22Rv1 (cell line): ENCODE measurements at regions not wholly inside any gene's neighbourhood (a gene's known extent, or its start where the extent isn't known, plus 50 kb on each side); places are given as distances from the start of the nearest gene placed in this dataset.

ENCODE experiments used
- ZFX ChIP-seq: fragments of 450-650 bp; IDR thresholded peaks from 2 replicates; pipeline ENCODE4 v1.6.1; 2017; ENCODE audit warnings: antibody characterized with exemption, borderline replicate concordance
- TF ChIP-seq, protein P1 (sequence below): fragments of 450-650 bp; IDR thresholded peaks from 2 replicates; pipeline ENCODE4 v1.5.1; 2017; ENCODE audit warnings: mild to moderate bottlenecking

DNA sequence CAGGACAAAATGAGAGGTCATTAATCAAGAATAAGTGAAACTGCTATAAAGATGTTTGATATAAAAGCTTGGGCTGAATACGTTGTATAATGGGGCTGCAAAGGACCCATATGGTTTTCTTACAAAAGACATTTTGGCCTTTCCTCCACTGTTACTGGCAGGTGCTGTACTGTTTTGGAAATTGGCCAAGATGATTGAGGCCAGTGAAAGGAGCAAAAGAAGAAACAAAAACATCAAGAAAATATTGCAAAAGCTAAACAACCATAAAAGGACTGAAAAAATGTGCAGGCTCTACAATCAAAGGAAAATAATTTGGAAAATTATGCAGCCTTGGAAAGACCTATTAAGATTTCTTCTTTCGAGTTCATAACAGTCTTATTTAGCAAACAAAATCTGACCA lies 222.2 kb upstream of the PPP1R2C start:
- TF ChIP-seq, protein P1, sequence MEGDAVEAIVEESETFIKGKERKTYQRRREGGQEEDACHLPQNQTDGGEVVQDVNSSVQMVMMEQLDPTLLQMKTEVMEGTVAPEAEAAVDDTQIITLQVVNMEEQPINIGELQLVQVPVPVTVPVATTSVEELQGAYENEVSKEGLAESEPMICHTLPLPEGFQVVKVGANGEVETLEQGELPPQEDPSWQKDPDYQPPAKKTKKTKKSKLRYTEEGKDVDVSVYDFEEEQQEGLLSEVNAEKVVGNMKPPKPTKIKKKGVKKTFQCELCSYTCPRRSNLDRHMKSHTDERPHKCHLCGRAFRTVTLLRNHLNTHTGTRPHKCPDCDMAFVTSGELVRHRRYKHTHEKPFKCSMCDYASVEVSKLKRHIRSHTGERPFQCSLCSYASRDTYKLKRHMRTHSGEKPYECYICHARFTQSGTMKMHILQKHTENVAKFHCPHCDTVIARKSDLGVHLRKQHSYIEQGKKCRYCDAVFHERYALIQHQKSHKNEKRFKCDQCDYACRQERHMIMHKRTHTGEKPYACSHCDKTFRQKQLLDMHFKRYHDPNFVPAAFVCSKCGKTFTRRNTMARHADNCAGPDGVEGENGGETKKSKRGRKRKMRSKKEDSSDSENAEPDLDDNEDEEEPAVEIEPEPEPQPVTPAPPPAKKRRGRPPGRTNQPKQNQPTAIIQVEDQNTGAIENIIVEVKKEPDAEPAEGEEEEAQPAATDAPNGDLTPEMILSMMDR = no peak
- no peak for TF ChIP-seq ZFX
